ENCODE measurements at regions not wholly inside any gene's neighbourhood (a gene's known extent, or its start where the extent isn't known, plus 50 kb on each side); places are given as distances from the start of the nearest gene placed in this dataset.
"Not testable (repeated sequence)": the region's sequence is repeated elsewhere in the genome, so short reads cannot be mapped to it uniquely, and the experiment has no call there.

DNA sequence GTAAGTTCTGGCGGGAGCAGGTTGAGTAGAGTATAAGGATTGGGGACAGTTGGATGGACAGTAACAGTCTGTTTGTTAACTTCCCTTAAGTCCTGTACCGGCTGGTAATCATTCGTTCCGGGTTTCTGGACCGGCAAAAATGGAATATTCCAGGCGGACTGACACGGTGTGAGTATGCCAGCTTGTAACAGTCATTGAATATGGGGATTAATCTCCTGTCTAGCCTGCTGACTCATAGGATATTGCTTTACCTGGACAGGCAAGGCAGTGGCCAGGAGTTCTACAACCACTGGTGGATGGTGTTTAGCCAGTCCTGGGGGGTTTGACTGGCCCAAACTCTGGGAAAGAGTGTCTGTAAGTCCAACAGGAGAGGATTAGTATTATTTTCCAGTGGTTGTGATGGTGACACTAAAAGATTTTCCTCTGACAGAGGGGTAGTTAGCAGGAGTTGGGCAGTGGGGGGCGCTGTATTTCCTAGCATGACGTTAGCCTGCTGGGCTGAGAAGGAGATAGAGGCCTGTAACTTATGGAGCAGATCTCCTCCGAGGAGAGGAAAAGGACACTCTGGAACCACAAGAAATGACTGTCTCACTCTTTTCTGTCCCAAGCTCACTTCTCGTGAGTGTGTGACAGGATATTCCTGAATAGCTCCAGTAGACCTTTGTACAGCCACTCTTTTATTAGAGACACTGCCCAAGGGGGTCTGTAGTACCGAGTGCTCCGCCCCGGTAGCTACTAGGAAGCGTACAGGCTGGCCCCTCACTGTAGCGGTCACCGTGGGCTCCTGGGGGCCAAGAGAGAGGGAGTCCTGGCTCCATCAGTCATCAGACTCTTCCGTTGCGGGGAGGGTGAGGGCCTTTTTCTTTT is 152.2 kb downstream of the TRIM27 start:
- DNase-seq: no peak

DNA sequence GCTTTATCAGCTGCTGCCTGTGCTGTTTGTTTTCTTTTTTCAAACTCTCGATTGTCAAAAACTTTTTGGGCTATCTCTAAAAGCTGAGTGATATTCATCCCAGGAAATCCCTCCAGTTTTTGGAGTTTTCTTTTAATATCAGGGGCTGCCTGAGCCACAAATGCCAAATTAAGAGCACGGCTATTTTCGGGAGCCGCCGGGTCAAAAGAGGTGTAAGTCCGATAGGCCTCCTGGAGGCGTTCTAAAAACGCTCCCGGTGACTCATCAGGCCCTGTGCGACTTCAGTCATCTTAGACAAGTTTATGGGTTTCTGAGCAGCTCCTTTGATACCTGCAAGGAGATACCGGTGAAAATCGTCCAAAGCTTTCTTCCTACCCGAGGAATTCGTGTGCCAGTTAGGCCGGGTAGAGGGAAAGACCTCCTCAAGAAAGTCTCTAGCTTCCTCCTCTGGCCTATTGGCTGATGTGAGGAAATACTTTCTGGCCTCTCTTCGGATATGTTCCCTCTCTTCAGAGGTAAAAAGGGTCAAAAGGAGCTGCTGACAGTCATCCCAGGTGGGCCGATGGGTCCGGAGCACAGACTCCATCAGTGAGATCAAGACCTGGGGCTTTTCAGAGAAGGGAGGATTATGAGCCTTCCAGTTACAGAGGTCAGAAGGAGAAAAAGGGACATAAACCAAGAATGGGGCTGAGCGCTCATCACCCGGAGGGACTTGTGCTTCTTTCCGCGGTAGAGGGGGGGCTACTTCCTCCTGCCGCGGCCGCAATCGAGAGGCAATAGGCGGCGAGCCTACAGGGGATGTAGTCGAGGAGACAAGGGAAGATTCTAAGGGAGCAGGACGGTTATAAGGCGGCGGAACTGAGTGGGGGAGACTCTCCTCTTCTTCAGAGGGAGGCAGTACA is 151.1 kb downstream of the TRIM27 start:
- DNase-seq: no peak

DNA sequence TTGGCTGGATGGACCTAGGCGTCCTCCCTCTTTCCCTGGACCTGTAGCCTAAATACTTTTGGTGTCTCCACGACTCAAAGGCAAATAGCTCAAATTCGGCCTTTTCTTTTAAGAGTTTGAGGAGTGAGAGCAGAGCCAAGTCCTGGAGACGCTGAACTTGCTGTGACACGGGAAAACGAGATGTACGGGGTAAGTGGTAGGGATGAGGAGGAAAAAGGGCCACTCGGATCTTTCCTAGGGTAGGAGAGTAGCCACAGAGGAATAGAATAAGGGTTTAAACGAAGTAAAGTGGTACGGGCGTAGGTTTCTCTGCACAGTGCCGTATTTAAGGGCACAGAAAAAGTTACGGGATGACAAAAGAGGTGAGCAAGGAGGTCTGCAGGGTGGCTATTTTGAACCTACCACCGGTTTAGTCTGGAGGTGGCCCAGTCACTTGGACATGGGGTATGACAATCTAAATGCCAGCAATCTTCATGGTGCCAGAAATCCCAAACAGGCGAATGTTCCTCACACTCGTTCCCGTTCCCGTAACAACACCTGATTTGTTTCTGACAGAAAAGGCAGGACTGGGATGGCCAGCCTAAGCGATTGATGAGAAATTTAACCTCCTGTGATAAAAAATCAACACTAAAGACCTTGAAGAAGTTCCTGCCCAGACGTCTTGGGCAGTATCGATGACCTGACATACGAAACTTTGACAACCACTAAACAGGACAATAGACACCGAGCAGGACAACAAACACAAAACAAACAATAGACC is 149.3 kb downstream of the TRIM27 start:
- no peak for DNase-seq

DNA sequence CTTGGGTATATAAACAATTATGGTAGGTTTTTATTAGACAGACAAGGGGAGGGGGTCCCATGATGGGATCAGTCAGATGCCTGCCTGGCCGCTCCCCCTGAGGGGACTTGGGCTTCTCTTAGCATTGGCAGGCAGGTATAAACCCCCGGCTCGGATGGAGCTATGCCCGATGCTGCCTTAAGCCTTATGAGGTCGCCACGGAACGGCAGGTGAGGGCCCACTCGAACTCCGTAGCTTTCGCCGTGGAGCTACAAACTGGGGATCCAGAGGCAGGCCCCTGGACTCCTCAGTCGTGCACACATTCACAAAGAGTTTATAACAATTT is 148.8 kb downstream of the TRIM27 start:
- no peak for DNase-seq

DNA sequence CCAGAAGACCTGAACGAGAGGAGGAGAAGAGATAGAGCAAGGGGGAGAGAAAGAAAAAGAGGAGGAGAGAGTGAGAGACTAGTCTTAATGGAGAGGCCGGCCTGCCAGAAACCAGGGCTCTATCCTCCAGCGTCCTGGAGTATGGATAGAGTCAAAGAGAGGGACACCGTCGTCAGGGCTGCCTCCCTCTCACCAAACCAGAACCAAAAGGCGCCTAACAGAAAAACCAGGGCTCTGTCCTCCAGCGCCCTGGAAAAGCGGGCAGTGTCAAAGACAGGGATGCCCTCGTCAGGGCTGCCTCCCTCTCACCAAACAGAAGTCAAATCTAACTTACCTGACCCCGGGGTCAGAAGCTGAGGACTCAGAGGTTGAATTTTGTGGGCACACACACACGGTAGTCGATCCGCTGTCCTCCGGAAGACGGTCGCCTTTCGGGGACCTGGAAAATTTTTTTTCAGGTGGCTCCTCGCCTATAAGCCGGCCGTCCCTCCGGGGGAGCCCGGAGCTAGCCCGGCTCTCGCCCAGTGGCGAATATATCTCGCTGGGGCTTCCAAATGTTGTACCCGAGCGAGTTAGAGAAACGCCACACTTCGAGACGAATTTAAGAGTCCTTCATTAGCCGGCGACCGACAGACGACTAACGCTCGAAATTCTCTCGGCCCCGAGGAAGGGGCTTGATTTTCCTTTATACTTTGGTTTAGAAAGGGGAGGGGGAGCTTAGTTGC is 148.2 kb downstream of the TRIM27 start:
- DNase-seq: no peak

DNA sequence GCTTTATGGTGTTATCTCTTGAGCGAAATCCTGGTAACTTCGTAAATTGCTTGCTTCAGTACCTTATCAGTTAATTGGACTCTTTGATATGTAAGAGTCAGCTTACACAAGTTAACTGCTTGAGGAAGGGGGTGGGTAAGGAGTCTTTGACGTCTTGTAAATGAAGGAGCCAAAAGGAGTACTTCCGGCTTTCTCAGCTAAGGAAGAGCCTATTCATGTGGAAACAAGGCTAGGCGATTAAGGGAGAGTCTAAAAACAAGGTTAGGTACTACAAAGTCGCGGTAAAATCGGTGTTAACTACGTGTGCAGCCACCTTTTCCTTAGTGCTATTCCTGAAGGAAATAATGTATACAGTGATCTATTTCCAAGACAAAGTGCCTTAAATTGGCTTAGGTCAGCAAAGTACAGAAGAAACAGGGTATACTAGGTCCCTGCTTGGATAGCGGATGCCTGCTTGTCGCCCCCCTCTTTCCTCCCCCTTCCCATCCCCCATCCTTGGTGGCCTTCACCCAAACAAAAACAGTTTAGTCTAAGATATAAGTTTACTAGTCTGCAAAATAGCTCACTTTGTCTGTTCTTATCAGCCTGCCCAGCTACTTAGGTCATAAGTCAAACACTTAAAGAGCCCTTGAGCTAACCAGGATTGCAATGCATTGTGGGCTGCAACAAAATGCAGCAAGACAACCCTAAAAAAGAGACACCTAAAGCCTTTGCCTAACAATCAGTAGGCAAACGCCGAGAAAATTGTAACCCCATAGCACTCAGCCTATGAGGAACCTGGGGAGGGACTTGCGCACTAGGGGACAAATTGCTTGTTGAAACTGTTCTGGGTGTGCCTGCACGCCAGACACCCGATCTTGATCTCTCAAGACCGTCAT is 147.3 kb downstream of the TRIM27 start:
- no peak for DNase-seq

DNA sequence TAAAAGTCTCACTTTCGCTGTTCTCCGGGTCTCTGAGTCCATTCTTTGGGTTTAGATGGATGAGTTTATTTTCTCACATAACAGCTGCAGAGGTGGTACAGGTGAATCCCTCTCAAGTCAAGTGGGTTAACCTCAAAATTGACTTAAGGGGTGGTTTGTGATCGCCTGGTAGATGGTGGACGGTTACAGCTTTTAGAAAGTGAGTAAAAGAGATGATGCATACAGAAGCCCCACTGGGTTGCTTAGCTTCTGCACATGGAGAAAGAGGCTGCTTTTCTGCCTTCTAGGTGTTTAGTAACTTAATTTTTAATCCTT is 146.7 kb downstream of the TRIM27 start:
- no peak for DNase-seq

DNA sequence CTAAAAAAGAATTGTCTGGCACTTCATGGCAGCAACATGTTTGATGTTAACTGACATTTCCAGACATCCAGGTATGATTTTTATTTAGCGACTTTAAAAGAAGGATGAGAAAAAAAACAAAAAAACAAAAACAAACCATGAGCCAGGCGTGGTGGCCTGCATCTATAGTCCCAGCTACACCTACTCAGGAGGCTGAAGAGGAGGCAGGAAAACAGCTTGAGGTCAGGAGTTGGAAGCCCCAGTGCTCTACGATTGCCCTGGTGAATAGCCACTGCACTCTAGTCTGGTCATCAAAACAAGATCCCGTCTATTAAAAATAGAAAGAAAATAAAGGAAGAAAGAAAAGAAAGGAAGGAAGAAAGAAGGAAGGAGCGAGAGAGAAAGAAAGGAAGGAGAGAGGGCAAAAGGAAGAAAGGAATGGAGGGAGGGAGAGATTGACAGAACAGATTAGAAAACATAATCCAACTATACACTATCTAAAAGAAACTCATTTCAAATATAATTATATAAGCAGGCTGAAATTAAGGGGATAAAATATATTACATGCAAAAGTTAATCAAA is 141.6 kb downstream of the TRIM27 start:
- no peak for DNase-seq

DNA sequence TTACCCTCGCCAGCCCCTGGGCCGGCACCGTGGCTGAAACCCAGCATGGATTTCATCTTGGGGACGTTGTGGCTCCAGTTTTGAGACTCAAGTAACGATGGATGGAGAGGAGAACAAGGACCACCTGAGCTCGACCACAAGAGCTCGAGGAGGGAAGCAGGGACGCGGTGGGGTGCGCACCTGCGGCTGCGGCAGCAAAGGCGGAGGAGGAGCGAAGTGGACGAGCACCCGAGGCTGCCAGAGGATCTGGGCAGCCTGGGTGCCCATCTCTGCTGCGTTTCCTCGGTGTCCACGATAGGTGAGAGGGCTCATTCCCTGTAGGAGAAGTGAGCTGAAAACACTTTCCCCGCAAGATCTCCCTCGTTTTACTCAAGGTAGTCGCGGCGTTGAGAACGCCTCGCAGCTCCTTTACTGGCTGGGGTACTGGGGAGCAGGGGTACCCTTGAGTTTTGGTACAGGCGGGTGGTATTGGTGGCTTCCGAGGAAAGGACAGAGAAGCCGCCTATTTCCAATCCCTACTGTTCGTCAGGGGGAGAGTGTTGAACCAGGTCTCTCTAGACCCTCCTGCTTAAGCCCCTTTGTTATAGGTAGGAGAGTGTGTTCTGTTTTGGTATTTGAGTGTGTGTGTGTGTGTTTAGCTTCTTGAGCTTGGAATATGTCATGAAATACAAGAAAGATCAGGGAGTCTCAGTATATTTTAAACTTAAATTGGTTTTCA is 137.7 kb downstream of the TRIM27 start:
- DNase-seq: no peak

DNA sequence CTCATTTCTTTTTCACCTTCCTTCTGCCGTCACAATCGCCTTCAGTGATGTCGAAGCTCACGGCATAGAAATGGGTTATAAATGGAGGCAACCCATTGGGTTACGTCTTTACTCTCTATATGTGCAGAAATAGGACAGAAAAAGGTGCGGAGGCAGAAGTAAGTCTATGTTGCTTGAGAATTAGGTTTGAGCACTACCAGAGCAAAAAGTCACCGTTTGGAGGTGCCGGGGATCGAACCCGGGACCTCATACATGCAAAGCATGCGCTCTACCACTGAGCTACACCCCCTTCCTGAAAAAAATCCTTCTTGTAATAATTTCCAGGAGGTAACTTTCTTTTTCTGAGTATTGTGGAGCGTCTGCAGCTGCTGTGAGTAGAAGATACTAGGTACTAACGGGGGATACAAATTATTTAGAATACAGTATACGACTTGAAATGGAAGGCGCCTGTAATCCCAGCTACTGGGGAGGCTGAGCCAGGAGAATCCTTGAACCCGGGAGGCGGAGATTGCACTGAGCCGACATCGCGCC is 134.2 kb downstream of the TRIM27 start:
- DNase-seq: no peak

DNA sequence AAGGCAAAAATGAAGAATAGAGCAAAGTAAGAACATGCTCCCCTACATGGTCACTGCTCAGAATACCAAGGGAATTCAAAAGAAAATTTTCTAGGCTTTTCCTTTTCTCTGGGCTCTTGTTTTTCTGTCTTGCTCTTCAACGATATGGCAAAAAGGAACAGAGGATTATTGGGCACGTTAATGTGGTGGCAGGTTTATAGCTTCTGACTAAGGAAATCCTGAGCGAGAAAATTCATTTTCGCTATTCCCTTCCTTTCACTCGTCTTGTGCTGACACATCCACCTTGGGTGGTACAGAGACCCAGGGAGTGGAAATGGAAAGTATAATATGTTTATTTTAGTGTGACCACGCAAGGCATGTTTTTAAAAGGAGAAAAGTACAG is 132.8 kb downstream of the TRIM27 start:
- no peak for DNase-seq

DNA sequence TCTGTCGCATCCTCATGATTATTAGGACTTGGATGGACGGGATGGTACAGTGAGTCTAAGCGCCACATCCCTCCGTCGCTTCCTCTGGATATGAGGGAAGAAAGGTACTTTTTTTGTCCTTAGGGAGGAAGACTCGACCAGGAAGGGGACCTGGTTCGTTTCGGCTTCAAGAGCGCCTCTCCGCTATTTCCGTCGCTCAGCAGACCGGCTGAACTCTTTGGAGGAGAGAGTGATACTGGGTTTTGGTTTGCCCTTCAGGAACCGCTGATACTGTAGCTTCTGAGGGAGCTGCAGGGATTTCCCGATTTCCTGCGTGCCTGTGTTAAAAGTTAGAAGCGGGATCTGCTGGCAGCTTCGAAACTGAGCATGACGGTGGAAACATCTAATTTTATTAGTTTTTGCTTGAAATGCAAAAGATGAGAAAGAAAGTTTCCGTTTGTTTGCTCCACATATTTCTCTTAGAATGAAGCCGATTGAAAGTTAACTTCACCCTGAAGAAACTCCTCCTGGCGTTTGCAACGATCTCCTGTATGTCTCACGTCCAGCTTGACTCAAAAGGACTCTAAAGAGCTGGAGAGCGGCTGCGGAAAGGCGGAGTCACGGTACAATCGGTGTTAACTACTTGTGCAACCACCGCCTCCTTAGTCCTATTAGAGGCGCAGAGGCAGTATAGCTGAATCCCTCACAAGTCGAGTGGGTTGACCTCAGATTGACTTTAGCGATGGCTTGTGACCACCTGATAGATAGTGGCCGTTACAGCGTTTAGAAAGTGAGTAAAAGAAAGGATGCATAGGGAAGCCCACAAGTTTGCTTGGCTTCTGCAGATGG is 129.4 kb downstream of the TRIM27 start:
- no peak for DNase-seq

DNA sequence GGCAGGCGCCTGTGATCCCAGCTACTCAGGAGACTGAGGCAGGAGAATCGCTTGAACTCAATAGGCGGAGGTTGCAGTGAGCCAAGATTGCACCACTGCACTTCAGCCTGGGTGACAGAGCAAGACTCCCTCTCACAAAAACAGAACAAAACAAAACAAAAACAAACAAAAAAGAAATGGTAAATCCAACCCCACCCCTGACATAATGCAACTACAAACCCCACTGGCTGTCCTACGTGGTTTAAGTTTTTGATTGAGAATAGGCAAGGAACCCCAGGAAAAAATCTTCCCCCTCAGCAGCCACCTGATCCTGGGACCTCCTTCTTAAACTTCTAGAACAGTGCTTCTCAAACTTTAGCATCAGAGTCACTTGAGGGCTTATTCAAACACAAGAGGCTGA is 123.1 kb downstream of the TRIM27 start:
- not testable (repeated sequence) for DNase-seq

DNA sequence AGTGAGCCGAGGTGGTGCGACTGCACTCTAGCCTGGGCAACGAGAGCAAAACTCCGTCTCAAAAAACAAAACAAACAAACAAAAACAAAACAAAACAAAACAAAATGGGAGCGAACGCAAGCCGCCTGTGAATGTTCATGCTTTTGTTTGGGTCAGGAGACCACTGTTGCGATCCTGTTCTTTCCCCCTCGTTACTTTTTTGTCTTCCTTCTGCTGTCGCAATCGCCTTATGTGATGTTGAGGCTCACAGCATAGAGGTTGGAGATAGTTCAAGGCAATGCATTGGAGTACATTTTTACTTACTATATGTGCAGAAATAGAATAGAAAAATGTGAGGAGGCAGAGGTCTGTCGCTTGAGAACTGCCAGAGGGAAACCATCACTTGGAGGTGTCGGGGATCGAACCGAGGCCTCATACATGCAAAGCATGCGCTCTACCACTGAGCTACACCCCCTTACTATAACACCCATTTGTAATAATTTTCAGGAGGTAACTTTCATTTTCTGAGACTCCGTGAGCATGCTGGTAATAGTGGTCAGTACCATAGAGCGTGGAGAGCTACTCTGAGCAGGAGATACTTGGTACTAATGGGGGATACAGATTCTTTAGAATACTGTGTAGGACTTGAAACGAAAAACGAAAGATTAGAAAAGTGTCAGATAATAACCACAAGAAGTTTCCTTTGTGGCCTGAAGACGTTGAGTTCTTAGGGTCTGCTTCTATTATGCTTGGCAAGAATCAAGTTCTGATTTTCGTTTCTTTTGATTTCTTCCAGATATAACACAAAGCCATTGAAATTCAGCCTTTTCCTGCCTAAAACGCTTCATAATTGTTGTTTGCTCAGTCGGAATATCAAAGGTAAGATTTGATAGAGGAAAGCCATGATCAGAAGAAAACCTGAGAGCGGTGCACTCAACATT is 121.1 kb downstream of the TRIM27 start:
- no peak for DNase-seq

DNA sequence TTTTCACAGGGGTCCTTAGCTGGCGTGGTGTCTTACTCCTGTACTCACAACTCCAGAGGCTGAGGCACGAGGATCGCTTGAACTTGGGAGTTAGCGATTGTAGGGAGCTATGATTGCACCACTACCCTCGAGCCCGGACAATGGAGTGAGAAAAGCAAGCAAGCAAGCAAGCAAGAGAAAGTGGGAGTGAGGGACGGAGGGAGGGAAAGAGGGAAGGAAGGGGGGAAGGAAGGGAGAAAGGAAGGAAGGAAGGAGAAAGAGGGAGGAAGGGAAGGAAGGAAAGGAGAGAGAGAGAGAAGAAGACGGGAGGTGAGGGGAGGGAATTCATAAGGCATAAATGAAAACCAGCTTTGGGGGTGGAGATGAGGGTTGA is 120.5 kb downstream of the TRIM27 start:
- DNase-seq: no peak

DNA sequence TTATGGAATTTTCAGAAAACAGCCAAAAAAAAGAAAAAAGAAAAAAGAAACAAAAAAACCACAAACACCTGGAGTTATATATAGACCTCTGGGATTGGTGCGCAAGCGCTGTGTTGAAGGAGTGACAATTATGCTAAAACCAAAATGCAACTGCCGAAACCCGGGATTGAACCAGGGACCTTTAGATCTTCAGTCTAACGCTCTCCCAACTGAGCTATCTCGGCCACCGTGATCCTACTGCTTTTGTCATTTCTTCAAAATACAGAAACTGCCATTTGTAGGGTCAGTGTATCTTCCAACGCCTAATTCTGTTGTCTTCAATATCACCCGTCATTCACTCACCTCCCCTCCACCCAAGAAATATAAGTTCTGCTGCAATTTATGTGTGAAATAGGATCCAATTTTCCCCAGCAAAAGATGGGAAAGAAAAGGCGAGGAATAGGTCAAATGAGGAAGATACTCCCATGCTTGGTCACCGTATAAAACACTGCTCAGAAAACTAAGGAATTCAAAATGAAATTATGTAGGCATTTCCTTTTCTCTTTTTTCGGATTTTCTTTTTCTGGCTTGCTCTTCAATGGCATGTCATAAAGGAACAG is 116.0 kb downstream of the TRIM27 start:
- DNase-seq: no peak

DNA sequence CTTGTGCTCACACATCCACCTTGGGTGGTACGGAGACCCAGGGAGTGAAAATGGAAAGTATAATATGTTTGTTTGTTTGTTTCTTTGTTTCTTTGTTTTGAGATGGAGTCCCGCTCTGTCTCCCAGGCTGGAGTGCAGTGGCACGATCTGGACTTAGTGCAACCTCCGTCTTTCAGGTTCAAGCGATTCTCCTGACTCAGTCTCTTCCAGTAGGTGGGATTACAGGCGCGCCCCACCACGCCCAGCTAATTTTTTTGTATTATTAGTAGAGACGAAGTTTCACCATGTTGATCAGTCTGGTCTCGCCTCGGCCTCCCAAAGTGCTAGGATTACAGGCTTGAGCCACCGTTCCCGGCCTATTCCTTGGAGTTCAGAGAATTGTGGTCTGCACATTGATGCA is 115.4 kb downstream of the TRIM27 start:
- DNase-seq: no peak

Measured in NCI-H2029 (cell line).